ENCODE measurements at regions not wholly inside any gene's neighbourhood (a gene's known extent, or its start where the extent isn't known, plus 50 kb on each side); places are given as distances from the start of the nearest gene placed in this dataset.

GRCh38 chr12:72777806-72778205, 505.6 kb downstream of the TRHDE start:
- Mint-ChIP-seq H3K36me3 (ENCODE audit: insufficient read depth in 1 of 3, low read depth in 3 of 3) (no peaks in the 10 kb centered on the region), H3K27me3 (ENCODE audit: low read depth) (no peaks in the 10 kb centered on the region), H3K9me3 (no peaks in the 10 kb centered on the region; a peak in 1 of 5 replicates), H3K4me3 (no peak overlapping the region), H3K27ac (no peak overlapping the region), H3K4me1 (no peaks in the 10 kb centered on the region)
- TF ChIP-seq, protein P1, sequence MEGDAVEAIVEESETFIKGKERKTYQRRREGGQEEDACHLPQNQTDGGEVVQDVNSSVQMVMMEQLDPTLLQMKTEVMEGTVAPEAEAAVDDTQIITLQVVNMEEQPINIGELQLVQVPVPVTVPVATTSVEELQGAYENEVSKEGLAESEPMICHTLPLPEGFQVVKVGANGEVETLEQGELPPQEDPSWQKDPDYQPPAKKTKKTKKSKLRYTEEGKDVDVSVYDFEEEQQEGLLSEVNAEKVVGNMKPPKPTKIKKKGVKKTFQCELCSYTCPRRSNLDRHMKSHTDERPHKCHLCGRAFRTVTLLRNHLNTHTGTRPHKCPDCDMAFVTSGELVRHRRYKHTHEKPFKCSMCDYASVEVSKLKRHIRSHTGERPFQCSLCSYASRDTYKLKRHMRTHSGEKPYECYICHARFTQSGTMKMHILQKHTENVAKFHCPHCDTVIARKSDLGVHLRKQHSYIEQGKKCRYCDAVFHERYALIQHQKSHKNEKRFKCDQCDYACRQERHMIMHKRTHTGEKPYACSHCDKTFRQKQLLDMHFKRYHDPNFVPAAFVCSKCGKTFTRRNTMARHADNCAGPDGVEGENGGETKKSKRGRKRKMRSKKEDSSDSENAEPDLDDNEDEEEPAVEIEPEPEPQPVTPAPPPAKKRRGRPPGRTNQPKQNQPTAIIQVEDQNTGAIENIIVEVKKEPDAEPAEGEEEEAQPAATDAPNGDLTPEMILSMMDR (conservative IDR thresholded peaks at IDR 0.05): no peak
- Histone ChIP-seq H3K27me3 (ENCODE audit: insufficient read depth, low read length) (no peaks in the 10 kb centered on the region), H2AK5ac (ENCODE audit: insufficient read length, low read length) (no peak overlapping the region), H4K20me1 (ENCODE audit: control insufficient read depth, insufficient read depth, insufficient read length) (no peaks in the 10 kb centered on the region), H2BK12ac (ENCODE audit: insufficient read length, low read depth, low read length) (no peak overlapping the region), H3K79me2 (ENCODE audit: insufficient read depth, low read length) (no peaks in the 10 kb centered on the region), H2AFZ (ENCODE audit: low read length) (no peak overlapping the region), H3K4me1 (ENCODE audit: insufficient read depth, low read length) (no peaks in the 10 kb centered on the region), H3K18ac (ENCODE audit: insufficient read length, low read depth, low read length) (no peak overlapping the region), H3K79me1 (ENCODE audit: insufficient read depth, low read depth, low read length, poor library complexity, severe bottlenecking) (no peaks in the 10 kb centered on the region), H3T11ph (ENCODE audit: low read length) (no peak overlapping the region), H2BK120ac (ENCODE audit: low read depth, low read length, poor library complexity, severe bottlenecking) (no peak overlapping the region), H3K9ac (ENCODE audit: extremely low read depth, insufficient read length, low read length) (no peak overlapping the region), H3K27ac (ENCODE audit: insufficient read length, low read depth, low read length) (no peak overlapping the region), H2BK20ac (ENCODE audit: low read depth, low read length, poor library complexity, severe bottlenecking) (no peak overlapping the region), H4K91ac (ENCODE audit: insufficient read length, low read depth, low read length) (no peak overlapping the region), H3K56ac (ENCODE audit: insufficient read length, low read depth, low read length) (no peak overlapping the region), H3K9me3 (ENCODE audit: control insufficient read depth, low read depth, low read length) (no peaks in the 10 kb centered on the region), H3K23ac (ENCODE audit: insufficient read length, low read depth, low read length) (no peak overlapping the region), H4K5ac (ENCODE audit: insufficient read length, low read depth, low read length) (no peak overlapping the region), H3K4me2 (ENCODE audit: insufficient read depth, insufficient read length, low read length) (no peak overlapping the region), H4K8ac (replicated peaks; ENCODE audit: insufficient read length, low read depth, low read length) (no peak overlapping the region), H2BK15ac (ENCODE audit: low read depth, low read length) (no peak overlapping the region), H3K14ac (ENCODE audit: insufficient read depth, low read length) (no peak overlapping the region), H3K4ac (ENCODE audit: low read depth, low read length) (no peak overlapping the region), H2BK5ac (ENCODE audit: insufficient read length, low read length) (no peak overlapping the region), H3K23me2 (ENCODE audit: insufficient read length, low read depth, low read length, poor library complexity, severe bottlenecking) (no peaks in the 10 kb centered on the region)
- no CpG with 5 or more reads among the region's 1 CpG for WGBS (ENCODE audit: extremely low coverage, insufficient read length, low lambda C conversion rate)
- no peak for DNase-seq

Data from H9 (cell line).